ENCODE measurements at regions not wholly inside any gene's neighbourhood (a gene's known extent, or its start where the extent isn't known, plus 50 kb on each side); places are given as distances from the start of the nearest gene placed in this dataset.

- TF ChIP-seq CTCF (conservative IDR thresholded peaks at IDR 0.05; ENCODE audit: low read depth, low read length) (no peak), POLR2A (IDR thresholded peaks at IDR 0.05; ENCODE audit: low read depth, low read length) (no peak), MXI1 (IDR thresholded peaks at IDR 0.05; ENCODE audit: borderline replicate concordance, low read depth, low read length) (no peak), USF2 (IDR thresholded peaks at IDR 0.05; ENCODE audit: low read depth, low read length) (no peak), RAD21 (IDR thresholded peaks at IDR 0.05; ENCODE audit: low read length) (no peak), FOS (IDR thresholded peaks at IDR 0.05; ENCODE audit: low read depth, low read length) (no peak)
Measured at GRCh38 chr11:27184458-27185312, 144.1 kb downstream of the BBOX1 start.
